Neural crest cell (in vitro differentiated cells): ENCODE measurements at regions not wholly inside any gene's neighbourhood (a gene's known extent, or its start where the extent isn't known, plus 50 kb on each side); places are given as distances from the start of the nearest gene placed in this dataset.

Experiments used
- DNase-seq: peaks from one replicate; pipeline ENCODE4 v3.0.0; 2021; ENCODE audit warnings: low read depth, mixed read lengths, low spot score
- H3K27ac Mint-ChIP-seq: one replicate; pipeline ENCODE4 v1.8.0; 2021; ENCODE audit warnings: mild to moderate bottlenecking, mixed read lengths; ENCODE audit not compliant: unreplicated experiment
- H3K27me3 Mint-ChIP-seq: 2 replicates; pipeline ENCODE4 v1.8.0; 2021; ENCODE audit warnings: low read depth, mild to moderate bottlenecking, mixed read lengths
- H3K36me3 Mint-ChIP-seq: 2 replicates; pipeline ENCODE4 v1.8.0; 2021; ENCODE audit warnings: low read depth, mild to moderate bottlenecking, mixed read lengths
- H3K4me1 Mint-ChIP-seq: 2 replicates; pipeline ENCODE4 v1.8.0; 2021; ENCODE audit warnings: mixed read lengths
- H3K4me3 Mint-ChIP-seq: one replicate; pipeline ENCODE4 v1.8.0; 2021; ENCODE audit warnings: mild to moderate bottlenecking, mixed read lengths
- H3K9me3 Mint-ChIP-seq: 2 replicates; pipeline ENCODE4 v1.8.0; 2021; ENCODE audit warnings: mixed read lengths
- CTCF ChIP-seq: fragments of 200-600 bp; sonication (generic); conservative IDR thresholded peaks from 2 replicates; pipeline ENCODE4 v1.5.0; 2021; ENCODE audit warnings: antibody characterized with exemption, mild to moderate bottlenecking

GRCh38 chr10:78392197-78392596 is 358.5 kb downstream of the RPS24 start:
- Mint-ChIP-seq H3K9me3 (no peaks in the 10 kb centered on the region), H3K27ac (no peak overlapping the region), H3K4me1 (peaks cover 8% of the 10 kb centered on the region), H3K36me3 (no peaks in the 10 kb centered on the region), H3K4me3 (no peak overlapping the region), H3K27me3 (no peaks in the 10 kb centered on the region)
- TF ChIP-seq CTCF, result no peak
- no peak for DNase-seq

GRCh38 chr10:78393094-78393493 is 359.4 kb downstream of the RPS24 start:
- no peak for TF ChIP-seq CTCF
- H3K9me3 Mint-ChIP-seq, result no peaks in the 10 kb centered on the region

GRCh38 chr10:78394047-78394446 is 360.4 kb downstream of the RPS24 start:
- Mint-ChIP-seq H3K36me3 (no peaks in the 10 kb centered on the region), H3K4me1 (peaks cover 9% of the 10 kb centered on the region), H3K27me3 (no peaks in the 10 kb centered on the region), H3K4me3 (no peak overlapping the region), H3K9me3 (no peaks in the 10 kb centered on the region), H3K27ac (no peak overlapping the region)
- DNase-seq, result no peak
- TF ChIP-seq CTCF, result no peak

More at GRCh38 chr10:78393094-78393493, 359.4 kb downstream of the RPS24 start:
- Mint-ChIP-seq H3K4me3 (no peak overlapping the region), H3K4me1 (peaks cover 9% of the 10 kb centered on the region), H3K36me3 (no peaks in the 10 kb centered on the region), H3K27me3 (no peaks in the 10 kb centered on the region), H3K27ac (no peak overlapping the region)
- no peak for DNase-seq

GRCh38 chr10:78395162-78395561 is 361.5 kb downstream of the RPS24 start:
- no peaks in the 10 kb centered on the region for H3K36me3 Mint-ChIP-seq
- H3K27ac Mint-ChIP-seq, result no peak overlapping the region
- no peaks in the 10 kb centered on the region for H3K27me3 Mint-ChIP-seq
- no peak for DNase-seq
- TF ChIP-seq CTCF, result no peak
- H3K4me3 Mint-ChIP-seq, result no peak overlapping the region
- no peaks in the 10 kb centered on the region for H3K9me3 Mint-ChIP-seq
- peaks cover 9% of the 10 kb centered on the region for H3K4me1 Mint-ChIP-seq

- H3K27ac Mint-ChIP-seq, result no peak overlapping the region
- H3K4me3 Mint-ChIP-seq, result no peak overlapping the region
- no peak for TF ChIP-seq CTCF
- no peak for DNase-seq
- H3K36me3 Mint-ChIP-seq, result no peaks in the 10 kb centered on the region
- no peaks in the 10 kb centered on the region for H3K27me3 Mint-ChIP-seq
- H3K9me3 Mint-ChIP-seq, result no peaks in the 10 kb centered on the region
- peaks cover 16% of the 10 kb centered on the region for H3K4me1 Mint-ChIP-seq
Measured at GRCh38 chr10:78396754-78397153, 363.1 kb downstream of the RPS24 start.

- DNase-seq, result no peak
- H3K4me1 Mint-ChIP-seq, result peaks cover 26% of the 10 kb centered on the region
- no peaks in the 10 kb centered on the region for H3K36me3 Mint-ChIP-seq
- H3K27ac Mint-ChIP-seq, result no peak overlapping the region
- no peak for TF ChIP-seq CTCF
- no peaks in the 10 kb centered on the region for H3K9me3 Mint-ChIP-seq
- no peaks in the 10 kb centered on the region for H3K27me3 Mint-ChIP-seq
- H3K4me3 Mint-ChIP-seq, result no peak overlapping the region
Measured at GRCh38 chr10:78397786-78398185, 364.1 kb downstream of the RPS24 start.
